Spinal cord (tissue), 9 donors: ENCODE measurements at regions not wholly inside any gene's neighbourhood (a gene's known extent, or its start where the extent isn't known, plus 50 kb on each side); places are given as distances from the start of the nearest gene placed in this dataset.
A peak's percentile ranks its signal among the peaks of the same experiment; 100 is the strongest.

Experiments used
- DNase-seq, 6 donors: peaks; one replicate each; pipeline versions ENCODE4 v3.0.0 to v3.0.0-alpha.2; 2013 to 2015; ENCODE audit warnings: low spot score in 6 of 6, low read depth in 4 of 6
- H3K27ac ChIP-seq: one replicate; pipeline ENCODE4 v1.5.1; 2013; ENCODE audit warnings: low read depth, low read length, control low read depth
- H3K27me3 ChIP-seq: one replicate; pipeline ENCODE4 v1.6.1; 2013; ENCODE audit warnings: low read length; ENCODE audit not compliant: control insufficient read depth, insufficient read depth
- H3K36me3 ChIP-seq: one replicate; pipeline ENCODE4 v1.6.1; 2013; ENCODE audit warnings: low read length; ENCODE audit not compliant: control insufficient read depth, insufficient read depth
- H3K4me1 ChIP-seq: one replicate; pipeline ENCODE4 v1.6.1; 2013; ENCODE audit warnings: low read length; ENCODE audit not compliant: control insufficient read depth, insufficient read depth
- H3K4me3 ChIP-seq: one replicate; pipeline ENCODE4 v1.5.1; 2013; ENCODE audit warnings: low read depth, low read length, control low read depth
- H3K9me3 ChIP-seq: one replicate; pipeline ENCODE4 v1.6.1; 2013; ENCODE audit warnings: low read length; ENCODE audit not compliant: control insufficient read depth, insufficient read depth
- WGBS: methylation state at CpG from one replicate; pipeline ENCODE4 v1.1.5; 2013; ENCODE audit warnings: missing lambda C conversion rate; ENCODE audit not compliant: insufficient coverage; 5-methylcytosine and 5-hydroxymethylcytosine counted together
- donor health status: healthy.

DNA sequence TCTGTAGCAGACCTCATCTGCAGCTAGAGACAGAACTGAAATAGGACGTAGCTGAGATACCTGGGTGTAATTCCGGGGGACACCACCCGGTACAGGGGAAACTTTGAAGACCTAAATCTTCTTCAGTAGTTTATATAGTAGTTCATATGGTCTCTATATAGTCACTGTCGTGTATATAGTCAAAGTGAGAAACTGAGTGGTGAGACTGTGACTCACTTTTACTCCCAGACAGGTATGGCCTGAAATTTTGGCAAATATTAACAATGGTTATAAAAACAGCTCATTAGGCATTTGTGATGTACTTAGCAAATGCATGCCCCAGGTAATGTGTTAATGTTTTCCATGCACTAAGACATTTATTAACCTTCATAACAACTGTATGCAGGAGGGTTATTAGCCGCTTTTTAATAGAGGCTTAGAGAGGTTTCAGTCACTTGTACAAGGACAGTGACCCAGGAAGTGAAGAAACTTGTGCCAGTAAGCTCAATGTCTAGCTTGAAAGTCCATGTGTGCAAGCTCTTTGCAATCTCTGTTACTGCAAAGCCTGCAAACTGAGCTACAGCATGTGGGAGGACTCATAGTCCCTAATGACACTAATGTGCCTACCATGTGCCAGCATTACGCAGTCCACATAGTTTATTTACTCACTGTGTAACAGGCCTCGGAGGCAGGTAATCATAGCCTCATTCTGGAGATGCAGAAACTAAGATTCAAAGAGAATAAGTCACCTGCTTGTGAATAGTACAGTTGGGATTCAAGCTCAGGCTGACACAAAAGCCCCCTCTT lies 165.4 kb upstream of the CHD6 start:
- WGBS, result 87% methylated on average over 4 of the region's 7 CpGs
- H3K4me1 ChIP-seq, result no peaks in the 10 kb centered on the region

DNA sequence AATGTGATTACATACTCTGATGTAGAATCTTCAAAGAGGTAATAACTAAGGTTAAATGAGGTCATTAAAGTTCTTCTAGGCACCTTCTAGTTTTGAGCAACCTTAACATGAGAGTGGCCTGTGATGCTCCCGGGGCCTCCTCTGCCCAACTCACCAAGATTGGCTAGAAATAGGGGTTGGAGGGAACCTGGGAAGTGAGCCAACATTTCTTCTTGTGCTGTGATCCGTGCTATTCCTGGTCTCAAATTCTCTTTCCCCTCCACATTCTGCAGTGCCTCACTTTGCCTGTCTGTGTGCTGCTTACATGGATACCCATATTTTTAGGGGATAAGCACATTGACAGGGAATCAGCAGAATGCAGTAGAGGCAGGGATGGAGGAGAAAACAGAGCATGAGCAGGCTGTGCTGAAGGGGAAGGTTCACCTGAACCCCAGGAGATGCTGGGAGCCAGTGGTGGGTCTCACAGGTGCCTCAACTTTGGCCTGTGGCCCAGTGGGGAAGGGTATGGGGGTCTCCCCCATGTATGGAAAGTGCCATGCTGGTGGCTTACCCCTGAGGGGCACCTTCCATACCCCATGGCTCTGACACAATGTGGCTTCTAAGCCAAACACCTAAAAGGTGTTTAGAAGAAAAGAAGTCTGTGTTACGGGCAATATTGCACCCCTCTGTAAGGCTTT lies 164.7 kb upstream of the CHD6 start:
- Histone ChIP-seq H3K4me3 (no peak overlapping the region), H3K9me3 (no peaks in the 10 kb centered on the region), H3K27me3 (peaks cover 7% of the 10 kb centered on the region), H3K36me3 (no peaks in the 10 kb centered on the region), H3K4me1 (no peaks in the 10 kb centered on the region), H3K27ac (no peak overlapping the region)
- no peak for DNase-seq
- 85% methylated on average over 1 of the region's 3 CpGs for WGBS

More for the DNA sequence above, 165.4 kb upstream of the CHD6 start:
- peak in 1 of 6 donors; percentile 59 for DNase-seq
- Histone ChIP-seq H3K36me3 (no peaks in the 10 kb centered on the region), H3K4me3 (no peak overlapping the region), H3K27ac (no peak overlapping the region), H3K9me3 (peaks cover 2% of the 10 kb centered on the region), H3K27me3 (peaks cover 3% of the 10 kb centered on the region)

DNA sequence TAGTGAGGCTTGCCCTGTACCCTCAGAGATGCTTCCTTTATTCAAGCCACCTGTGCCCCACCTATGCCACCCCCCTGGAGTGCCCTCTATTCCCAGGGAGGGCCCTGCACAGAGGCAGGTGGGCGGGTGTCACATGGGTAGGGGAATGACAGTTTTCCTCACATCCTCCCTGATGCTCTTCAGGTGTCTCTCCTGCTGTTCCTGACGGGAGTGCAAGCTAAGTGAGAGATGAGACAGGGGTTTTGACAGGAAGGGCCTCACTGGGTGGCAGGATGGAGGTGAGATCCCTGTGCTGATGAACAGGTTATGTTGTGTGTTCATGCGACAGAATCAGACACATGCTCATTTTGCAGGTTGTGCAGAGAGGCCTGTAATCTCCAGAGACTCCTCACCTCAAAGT lies 164.1 kb upstream of the CHD6 start:
- Histone ChIP-seq H3K27ac (no peak overlapping the region), H3K27me3 (peaks cover 11% of the 10 kb centered on the region), H3K36me3 (no peaks in the 10 kb centered on the region), H3K9me3 (no peaks in the 10 kb centered on the region), H3K4me3 (no peak overlapping the region), H3K4me1 (no peaks in the 10 kb centered on the region)
- no peak for DNase-seq
- 89% methylated on average over 3 of the region's 3 CpGs for WGBS

DNA sequence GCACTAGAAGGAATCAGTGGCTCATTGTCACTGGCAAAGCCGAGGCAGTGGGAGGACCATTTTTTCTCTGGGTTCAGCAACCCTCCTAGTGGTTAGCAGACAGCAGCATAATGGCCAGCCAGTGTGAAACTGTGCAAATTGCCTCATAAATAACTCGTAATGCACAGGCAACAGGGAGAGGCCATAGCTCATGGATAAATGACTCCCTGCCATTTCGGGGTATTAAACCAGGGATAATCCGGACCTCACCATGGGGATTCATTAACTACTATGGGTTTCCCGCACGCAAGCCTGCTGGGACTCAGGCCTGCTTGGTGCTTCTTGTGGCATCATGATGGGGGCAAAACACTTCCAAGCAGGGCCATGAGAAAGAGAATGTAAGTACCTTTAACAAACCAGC lies 158.2 kb upstream of the CHD6 start:
- 13% methylated on average over 4 of the region's 6 CpGs for WGBS
- peak in 3 of 6 donors; percentile 15 to 90 (median 29) for DNase-seq
- H3K4me1 ChIP-seq, result no peaks in the 10 kb centered on the region
- H3K36me3 ChIP-seq, result no peaks in the 10 kb centered on the region
- peaks cover 18% of the 10 kb centered on the region for H3K27me3 ChIP-seq
- H3K9me3 ChIP-seq, result no peaks in the 10 kb centered on the region
- no peak overlapping the region for H3K4me3 ChIP-seq
- H3K27ac ChIP-seq, result no peak overlapping the region

DNA sequence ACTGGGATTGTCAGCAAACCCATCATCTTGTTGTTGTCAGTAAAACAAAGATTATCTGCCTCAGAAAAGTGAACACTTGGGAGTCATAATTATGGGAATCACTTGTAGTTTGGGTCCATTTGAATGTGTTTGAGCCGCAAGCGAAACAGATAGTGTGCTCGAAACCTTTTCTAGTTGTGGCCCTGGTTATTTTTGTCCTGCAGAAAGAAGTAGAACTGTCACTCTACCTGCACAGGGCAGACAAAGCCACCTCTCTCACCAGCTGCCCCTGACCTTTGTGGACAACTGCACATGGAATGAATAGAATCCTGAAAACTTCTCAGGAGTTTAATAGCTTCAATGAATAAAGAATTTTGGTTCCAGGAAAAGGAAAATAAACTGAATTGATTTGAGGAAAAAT lies 156.1 kb upstream of the CHD6 start:
- H3K9me3 ChIP-seq, result no peaks in the 10 kb centered on the region
- H3K4me3 ChIP-seq, result no peak overlapping the region
- no peaks in the 10 kb centered on the region for H3K36me3 ChIP-seq
- peaks cover 17% of the 10 kb centered on the region for H3K27me3 ChIP-seq
- H3K4me1 ChIP-seq, result no peaks in the 10 kb centered on the region
- H3K27ac ChIP-seq, result no peak overlapping the region
- 54% methylated on average over 2 of the region's 3 CpGs for WGBS
- DNase-seq, result peak in 1 of 6 donors; percentile 41

DNA sequence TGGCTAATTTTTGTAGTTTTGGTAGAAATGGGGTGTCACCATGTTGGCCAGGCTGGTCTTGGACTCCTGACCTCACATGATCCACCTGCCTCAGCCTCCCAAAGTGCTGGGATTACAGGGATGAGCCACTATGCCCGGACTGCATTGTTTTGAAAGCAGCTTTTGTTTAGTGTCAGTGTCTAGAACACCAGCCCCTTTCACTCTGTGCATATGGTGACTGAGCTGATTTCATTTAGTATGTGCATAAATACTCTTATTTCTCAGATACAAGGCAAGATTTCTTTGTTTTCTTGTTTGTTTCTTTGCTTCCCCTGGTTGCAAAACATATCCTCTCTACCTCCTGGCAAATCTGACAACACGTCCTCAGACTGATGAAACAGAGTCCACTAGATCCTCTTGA lies 152.8 kb upstream of the CHD6 start:
- Histone ChIP-seq H3K4me1 (no peaks in the 10 kb centered on the region), H3K36me3 (no peaks in the 10 kb centered on the region), H3K27me3 (peaks cover 9% of the 10 kb centered on the region), H3K4me3 (no peak overlapping the region), H3K27ac (no peak overlapping the region), H3K9me3 (no peaks in the 10 kb centered on the region)
- peak in 1 of 6 donors; percentile 13 for DNase-seq
- no CpG with 5 or more reads among the region's 2 CpGs for WGBS

DNA sequence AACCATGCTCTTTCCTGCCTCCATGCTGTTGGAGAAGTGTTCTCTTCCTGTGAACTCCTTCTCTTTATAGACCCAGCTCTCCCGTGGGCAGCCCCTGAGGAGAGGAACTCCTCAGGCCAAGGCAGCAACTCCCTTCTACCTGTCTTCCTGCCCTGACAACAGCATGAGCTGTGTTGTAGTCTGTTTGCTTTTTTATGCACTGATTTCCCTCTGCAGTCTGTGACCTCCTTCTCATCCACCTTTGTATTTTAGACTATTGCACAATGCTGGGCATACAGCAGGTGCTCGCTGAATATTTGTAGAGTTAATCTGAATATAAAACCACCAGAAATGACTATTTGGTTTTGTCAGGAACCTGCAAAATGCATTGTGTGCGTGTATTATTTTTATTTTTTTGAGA lies 152.2 kb upstream of the CHD6 start:
- no peaks in the 10 kb centered on the region for H3K9me3 ChIP-seq
- no peaks in the 10 kb centered on the region for H3K4me1 ChIP-seq
- H3K27me3 ChIP-seq, result peaks cover 9% of the 10 kb centered on the region
- WGBS, result 67% methylated on average over 1 of the region's 3 CpGs
- no peak for DNase-seq
- H3K27ac ChIP-seq, result no peak overlapping the region
- H3K4me3 ChIP-seq, result no peak overlapping the region
- H3K36me3 ChIP-seq, result no peaks in the 10 kb centered on the region

DNA sequence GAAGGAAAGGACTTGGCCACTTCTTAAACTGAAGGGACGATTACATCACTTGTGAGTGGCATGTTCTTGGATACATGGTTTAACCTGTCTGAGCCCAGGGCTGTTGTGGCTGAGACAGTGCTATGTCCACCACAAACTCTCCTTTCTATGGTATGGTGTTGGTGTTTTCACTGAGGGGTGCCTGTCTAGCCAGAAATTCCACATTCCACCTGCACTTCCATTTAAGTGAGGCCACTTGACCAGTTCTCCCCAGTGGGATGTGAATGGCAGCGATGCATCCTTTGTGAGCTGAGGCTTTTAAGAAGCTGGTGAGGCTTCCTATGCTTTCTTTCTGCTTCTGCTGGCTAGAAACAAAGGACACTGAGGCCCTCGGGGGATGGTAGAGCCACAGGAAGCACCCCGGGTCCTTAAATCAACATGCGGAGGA lies 151.4 kb upstream of the CHD6 start:
- no peak for DNase-seq
- no peak overlapping the region for H3K4me3 ChIP-seq
- no peaks in the 10 kb centered on the region for H3K9me3 ChIP-seq
- H3K27me3 ChIP-seq, result peaks cover 9% of the 10 kb centered on the region
- WGBS, result 30% methylated on average over 5 of the region's 5 CpGs
- no peaks in the 10 kb centered on the region for H3K4me1 ChIP-seq
- no peak overlapping the region for H3K27ac ChIP-seq
- no peaks in the 10 kb centered on the region for H3K36me3 ChIP-seq

DNA sequence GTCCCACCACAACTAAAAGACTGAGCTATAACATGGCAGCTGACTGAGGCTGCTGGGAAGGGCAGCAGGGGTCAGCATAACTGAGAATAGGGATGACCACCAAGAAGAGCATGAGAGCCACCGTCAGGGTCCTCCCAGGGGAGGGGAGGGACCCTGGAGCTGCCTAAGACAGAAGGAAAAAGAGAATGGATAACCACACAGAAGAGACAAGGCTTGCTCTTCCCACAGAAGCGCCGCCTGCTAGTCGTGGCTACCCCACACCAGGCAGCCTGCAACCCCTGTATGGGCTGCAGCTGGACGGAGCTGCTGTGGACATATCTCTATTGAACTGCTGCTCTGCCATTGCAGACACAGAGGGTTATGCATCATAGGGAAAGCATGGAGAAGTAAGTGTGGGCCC lies 132.0 kb upstream of the CHD6 start:
- no peak for DNase-seq
- peaks cover 2% of the 10 kb centered on the region for H3K9me3 ChIP-seq
- no peaks in the 10 kb centered on the region for H3K36me3 ChIP-seq
- H3K4me1 ChIP-seq, result no peaks in the 10 kb centered on the region
- 95% methylated on average over 5 of the region's 5 CpGs for WGBS
- H3K4me3 ChIP-seq, result no peak overlapping the region
- no peaks in the 10 kb centered on the region for H3K27me3 ChIP-seq
- H3K27ac ChIP-seq, result no peak overlapping the region
